ENCODE measurements at regions not wholly inside any gene's neighbourhood (a gene's known extent, or its start where the extent isn't known, plus 50 kb on each side); places are given as distances from the start of the nearest gene placed in this dataset.
"Not testable (repeated sequence)": the region's sequence is repeated elsewhere in the genome, so short reads cannot be mapped to it uniquely, and the experiment has no call there.

- Histone ChIP-seq H3K4me1 (no peaks in the 10 kb centered on the region), H3K27ac (no peak overlapping the region), H3K36me3 (no peaks in the 10 kb centered on the region), H3K27me3 (peaks cover 0 to 8% (median 0%) of the 10 kb centered on the region in 3 donors), H3K9me3 (no peaks in the 10 kb centered on the region), H3K4me3 (no peak overlapping the region)
- WGBS, 5 donors: 68 to 78% (median 72%) methylated on average over 3 of the region's 3 CpGs
- intact Hi-C loops (cut with DNase I; ENCODE audit: low total_unique reads): no loop called here
- DNase-seq: no peak
- TF ChIP-seq POLR2A (IDR thresholded peaks at IDR 0.05) (no peak), CTCF (IDR thresholded peaks at IDR 0.05) (no peak), EP300 (IDR thresholded peaks at IDR 0.05) (no peak), POLR2AphosphoS5 (IDR thresholded peaks at IDR 0.05) (no peak)
Observed at GRCh38 chr17:71511266-71511995, 609.4 kb upstream of the SOX9 start.

- H3K9me3 ChIP-seq; H3K36me3 ChIP-seq; H3K27me3 ChIP-seq; DNase-seq; H3K4me3 ChIP-seq; intact Hi-C loops (cut with DNase I; ENCODE audit: low total_unique reads); H3K27ac ChIP-seq; H3K4me1 ChIP-seq: not testable (repeated sequence)
- 92 to 99% (median 97%) methylated on average over 2 of the region's 2 CpGs for WGBS, 5 donors
Observed at GRCh38 chr17:71513725-71514124, 607.1 kb upstream of the SOX9 start.

GRCh38 chr17:71516149-71516548, 604.7 kb upstream of the SOX9 start:
- Histone ChIP-seq H3K27ac (no peak overlapping the region), H3K4me1 (no peaks in the 10 kb centered on the region), H3K27me3 (peaks cover 0 to 8% (median 0%) of the 10 kb centered on the region in 3 donors), H3K9me3 (no peaks in the 10 kb centered on the region), H3K36me3 (no peaks in the 10 kb centered on the region), H3K4me3 (no peak overlapping the region)
- no peak for DNase-seq
- intact Hi-C loops (cut with DNase I; ENCODE audit: low total_unique reads): no loop called here
- WGBS, 5 donors: 43 to 55% (median 43%) methylated on average over 6 of the region's 6 CpGs
- no peak for TF ChIP-seq POLR2AphosphoS5 (IDR thresholded peaks at IDR 0.05)
- no peak for TF ChIP-seq EP300 (IDR thresholded peaks at IDR 0.05)
- no peak for TF ChIP-seq POLR2A (IDR thresholded peaks at IDR 0.05)
- no peak for TF ChIP-seq CTCF (IDR thresholded peaks at IDR 0.05)

- WGBS, 5 donors: 47 to 88% (median 68%) methylated on average over 2 of the region's 2 CpGs
- no peaks in the 10 kb centered on the region for H3K36me3 ChIP-seq
Observed at GRCh38 chr17:71519285-71519684, 601.5 kb upstream of the SOX9 start.

More at GRCh38 chr17:71519285-71519684, 601.5 kb upstream of the SOX9 start:
- no peak overlapping the region for H3K27ac ChIP-seq
- intact Hi-C loops (cut with DNase I; ENCODE audit: low total_unique reads): no loop called here
- no peak for TF ChIP-seq POLR2AphosphoS5 (IDR thresholded peaks at IDR 0.05)
- no peak for TF ChIP-seq EP300 (IDR thresholded peaks at IDR 0.05)
- no peak for TF ChIP-seq CTCF (IDR thresholded peaks at IDR 0.05)
- TF ChIP-seq POLR2A (IDR thresholded peaks at IDR 0.05): no peak
- DNase-seq: no peak
- H3K4me3 ChIP-seq: no peak overlapping the region
- no peaks in the 10 kb centered on the region for H3K9me3 ChIP-seq
- H3K4me1 ChIP-seq: no peaks in the 10 kb centered on the region
- peaks cover 0 to 7% (median 0%) of the 10 kb centered on the region in 3 donors for H3K27me3 ChIP-seq

Measured in stomach (tissue), 8 donors.